ENCODE measurements at regions not wholly inside any gene's neighbourhood (a gene's known extent, or its start where the extent isn't known, plus 50 kb on each side); places are given as distances from the start of the nearest gene placed in this dataset.

- TF ChIP-seq EZH2 (IDR thresholded peaks at IDR 0.05; ENCODE audit: borderline replicate concordance) (no peak), CTCF (IDR thresholded peaks at IDR 0.05; ENCODE audit: poor library complexity) (no peak)
These were observed 108.2 kb downstream of the RTP5 start for GRCh38 chr2:241977557-241978300.
